A549 (cell line): ENCODE measurements at regions not wholly inside any gene's neighbourhood (a gene's known extent, or its start where the extent isn't known, plus 50 kb on each side); places are given as distances from the start of the nearest gene placed in this dataset.

ENCODE experiments used
- ATAC-seq, 2 experiments: fragments of 200-7000 bp in 1 of 2; fragments of >200 bp in 1 of 2; cut with Nextera tagmentation in 1 of 2; cut with Tn5 transposase in 1 of 2; 3 replicates each; pipeline versions ENCODE4 v1.8.0 to v1.9.1; 2018 to 2020; ENCODE audit warnings: mild to moderate bottlenecking in 1 of 2, moderate library complexity in 1 of 2
- CTCF ChIA-PET: fragments of 300-600 bp; sonication (Branson Sonifier 250); formaldehyde crosslinking; extraction: SDS; loops from one replicate; lab custom pipeline; 2021; ENCODE audit warnings: antibody characterized with exemption, inconsistent platforms; lab: Yijun Ruan, JAX
- POLR2A ChIA-PET: fragments of 350-600 bp; formaldehyde crosslinking; extraction: SDS; loops from one replicate; lab custom pipeline; 2021; ENCODE audit warnings: antibody characterized with exemption, inconsistent platforms; lab: Yijun Ruan, JAX
- DNase-seq, 2 experiments: peaks; one replicate each; pipeline versions ENCODE4 v3.0.0 to v3.0.0-alpha.2; 2011 to 2016; ENCODE audit warnings: low read depth in 1 of 2, low spot score in 1 of 2
- FAIRE-seq: peaks from 2 replicates; lab custom pipeline; 2011; peaks lifted over from hg19 to GRCh38; lab: Jason Lieb, UNC
- H3K27ac ChIP-seq, 2 experiments: fragments of >200 bp; sonication (Bioruptor Twin); formaldehyde crosslinking; 3 replicates each; pipeline ENCODE4 v1.5.1; 2016 to 2017
- H3K4me1 ChIP-seq: fragments of >200 bp; sonication (Bioruptor Twin); formaldehyde crosslinking; 3 replicates; pipeline ENCODE4 v1.6.1; 2016
- H3K4me2 ChIP-seq: fragments of >200 bp; sonication (Bioruptor Twin); formaldehyde crosslinking; 3 replicates; pipeline ENCODE4 v1.6.1; 2016
- H3K4me3 ChIP-seq: fragments of >200 bp; sonication (Bioruptor Twin); formaldehyde crosslinking; 3 replicates; pipeline ENCODE4 v1.5.1; 2016
- H3K9me3 ChIP-seq: fragments of >200 bp; sonication (Bioruptor Twin); formaldehyde crosslinking; 3 replicates; pipeline ENCODE4 v1.6.1; 2016
- BHLHE40 ChIP-seq: IDR thresholded peaks from 2 replicates; pipeline ENCODE4 v1.6.1; 2012; ENCODE audit warnings: low read depth, low read length, inconsistent platforms
- CBX2 ChIP-seq: fragments of 200-600 bp; sonication (generic); IDR thresholded peaks from 2 replicates; pipeline ENCODE4 v1.6.1; 2016; ENCODE audit warnings: low read depth, mild to moderate bottlenecking, borderline replicate concordance
- CBX8 ChIP-seq: fragments of 200-600 bp; sonication (generic); IDR thresholded peaks from 2 replicates; pipeline ENCODE4 v1.6.1; 2016
- CHD2 ChIP-seq: fragments of 150-350 bp; IDR thresholded peaks from 2 replicates; pipeline ENCODE4 v1.6.1; 2014; ENCODE audit warnings: low read length; ENCODE audit not compliant: partially characterized antibody
- EHMT2 ChIP-seq: fragments of 200-600 bp; sonication (generic); IDR thresholded peaks from 2 replicates; pipeline ENCODE4 v1.6.1; 2016; ENCODE audit warnings: antibody characterized with exemption, low read depth, mild to moderate bottlenecking, moderate library complexity
- EP300 ChIP-seq, 2 experiments: fragments of >200 bp; sonication (Bioruptor Twin); formaldehyde crosslinking; IDR thresholded peaks; 2 replicates in 1 of 2; 3 replicates in 1 of 2; pipeline ENCODE4 v1.6.1; 2016 to 2017
- ESRRA ChIP-seq: fragments of 150-350 bp; IDR thresholded peaks from 2 replicates; pipeline ENCODE4 v1.6.1; 2014; ENCODE audit warnings: mild to moderate bottlenecking, low read length, borderline replicate concordance
- GATA3 ChIP-seq: IDR thresholded peaks from 2 replicates; pipeline ENCODE4 v1.6.1; 2012; ENCODE audit warnings: borderline replicate concordance
- HDAC2 ChIP-seq: fragments of 200-600 bp; sonication (generic); IDR thresholded peaks from 2 replicates; pipeline ENCODE4 v1.6.1; 2016
- HOXA7 ChIP-seq: fragments of 250-450 bp; sonication (Bioruptor Pico); IDR thresholded peaks from 2 replicates; pipeline ENCODE4 v1.5.0; 2020; ENCODE audit warnings: mild to moderate bottlenecking, moderate library complexity
- HOXB13 ChIP-seq: fragments of 250-450 bp; sonication (Bioruptor Pico); IDR thresholded peaks from 2 replicates; pipeline ENCODE4 v1.5.0; 2020; ENCODE audit warnings: low read depth, mild to moderate bottlenecking, moderate library complexity
- JUN ChIP-seq, 2 experiments: fragments of >200 bp; sonication (Bioruptor Twin); formaldehyde crosslinking; IDR thresholded peaks; 2 replicates in 1 of 2; 3 replicates in 1 of 2; pipeline ENCODE4 v1.6.1; 2016 to 2017
- KDM1A ChIP-seq: fragments of 200-600 bp; sonication (generic); IDR thresholded peaks from 2 replicates; pipeline ENCODE4 v1.6.1; 2016; ENCODE audit warnings: low read depth, mild to moderate bottlenecking
- KDM5A ChIP-seq: fragments of 200-600 bp; sonication (generic); IDR thresholded peaks from 2 replicates; pipeline ENCODE4 v1.6.1; 2016; ENCODE audit warnings: antibody characterized with exemption, mild to moderate bottlenecking
- MAFK ChIP-seq: fragments of 450-650 bp; IDR thresholded peaks from 2 replicates; pipeline ENCODE4 v1.6.1; 2014; ENCODE audit not compliant: partially characterized antibody
- MAZ ChIP-seq: fragments of 150-350 bp; IDR thresholded peaks from 2 replicates; pipeline ENCODE4 v1.6.1; 2014; ENCODE audit warnings: antibody characterized with exemption, low read depth, low read length, borderline replicate concordance
- POLR2AphosphoS2 ChIP-seq: conservative IDR thresholded peaks from 2 replicates; pipeline ENCODE4 v1.6.1; 2012; ENCODE audit warnings: low read length, improper control_type of control experiment, inconsistent platforms
- RAD21 ChIP-seq, 2 experiments: fragments of >200 bp in 1 of 2; sonication (Bioruptor Twin) in 1 of 2; formaldehyde crosslinking in 1 of 2; IDR thresholded peaks in 1 of 2; conservative IDR thresholded peaks in 1 of 2; 2 replicates in 1 of 2; 3 replicates in 1 of 2; pipeline ENCODE4 v1.6.1; 2012 to 2018; ENCODE audit warnings: inconsistent platforms in 1 of 2
- RARB ChIP-seq: fragments of 250-450 bp; sonication (Bioruptor Pico); IDR thresholded peaks from 2 replicates; pipeline ENCODE4 v1.8.0; 2021; ENCODE audit warnings: mild to moderate bottlenecking, moderate library complexity
- RFX5 ChIP-seq: fragments of 450-650 bp; IDR thresholded peaks from 2 replicates; pipeline ENCODE4 v1.7.1; 2014; ENCODE audit warnings: antibody characterized with exemption, mild to moderate bottlenecking, moderate library complexity
- TFCP2L1 ChIP-seq: fragments of 250-450 bp; sonication (Bioruptor Pico); IDR thresholded peaks from 2 replicates; pipeline ENCODE4 v1.5.0; 2021; ENCODE audit warnings: mild to moderate bottlenecking
- ZFP36 ChIP-seq: fragments of 450-650 bp; IDR thresholded peaks from 2 replicates; pipeline ENCODE4 v1.6.1; 2014; ENCODE audit warnings: borderline replicate concordance; ENCODE audit not compliant: partially characterized antibody
- ZSCAN20 ChIP-seq: fragments of 250-450 bp; sonication (Bioruptor Pico); IDR thresholded peaks from 2 replicates; pipeline ENCODE4 v1.8.0; 2022; ENCODE audit warnings: mild to moderate bottlenecking, moderate library complexity
- WGBS: methylation state at CpG from one replicate; pipeline ENCODE4 v1.1.6; 2017; ENCODE audit errors: missing lambda C conversion rate; 5-methylcytosine and 5-hydroxymethylcytosine counted together
- TF ChIP-seq, protein P1 (sequence below): fragments of 150-350 bp; IDR thresholded peaks from 2 replicates; pipeline ENCODE4 v1.6.1; 2014; ENCODE audit warnings: low read depth, mild to moderate bottlenecking, low read length
- TF ChIP-seq, protein P2 (sequence below): fragments of 450-650 bp; IDR thresholded peaks from 2 replicates; pipeline ENCODE4 v1.6.1; 2014; ENCODE audit warnings: antibody characterized with exemption
- TF ChIP-seq, protein P3 (sequence below): IDR thresholded peaks from 2 replicates; pipeline ENCODE4 v1.6.1; 2012; ENCODE audit warnings: low read depth, borderline replicate concordance

DNA sequence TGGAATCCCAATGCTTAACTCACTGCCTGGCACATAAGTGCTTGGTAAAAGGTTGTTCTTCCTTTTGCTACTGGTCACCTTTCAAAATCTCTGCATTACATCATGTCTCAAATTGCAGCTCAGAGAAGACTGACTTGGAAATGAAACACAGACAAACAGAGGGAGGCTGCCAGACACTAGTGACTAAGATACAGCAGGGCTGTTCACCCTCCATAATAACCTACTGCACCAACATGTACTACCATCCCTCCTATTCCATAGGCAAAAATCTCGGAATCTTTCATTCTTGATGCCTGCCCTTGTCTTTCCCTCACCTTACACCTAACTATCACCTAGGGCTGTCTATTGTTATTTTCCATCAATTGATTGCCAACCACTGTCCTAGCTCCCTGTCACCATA, 502.3 kb upstream of the ADAMTS9 start:
- Histone ChIP-seq H3K4me1 (no peaks in the 10 kb centered on the region), H3K4me3 (no peak overlapping the region)
- no peak for FAIRE-seq
- WGBS, result 0% methylated on average over 1 of the region's 1 CpG
- TF ChIP-seq MAFK (no peak), ESRRA (no peak), MAZ (no peak), HOXB13 (CRISPR knock-in tag) (no peak), ZSCAN20 (CRISPR knock-in tag) (no peak), EP300 (IDR thresholded peaks at IDR 0.05) (no peak), JUN (IDR thresholded peaks at IDR 0.05) (no peak), KDM5A (no peak), HOXA7 (no peak)
- TF ChIP-seq, protein P1, sequence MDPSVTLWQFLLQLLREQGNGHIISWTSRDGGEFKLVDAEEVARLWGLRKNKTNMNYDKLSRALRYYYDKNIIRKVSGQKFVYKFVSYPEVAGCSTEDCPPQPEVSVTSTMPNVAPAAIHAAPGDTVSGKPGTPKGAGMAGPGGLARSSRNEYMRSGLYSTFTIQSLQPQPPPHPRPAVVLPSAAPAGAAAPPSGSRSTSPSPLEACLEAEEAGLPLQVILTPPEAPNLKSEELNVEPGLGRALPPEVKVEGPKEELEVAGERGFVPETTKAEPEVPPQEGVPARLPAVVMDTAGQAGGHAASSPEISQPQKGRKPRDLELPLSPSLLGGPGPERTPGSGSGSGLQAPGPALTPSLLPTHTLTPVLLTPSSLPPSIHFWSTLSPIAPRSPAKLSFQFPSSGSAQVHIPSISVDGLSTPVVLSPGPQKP, result no peak
- TF ChIP-seq, all 56 proteins: peak for 0
- Histone ChIP-seq H3K9me3 (no peaks in the 10 kb centered on the region), H3K4me2 (no peak overlapping the region), H3K27ac (no peak overlapping the region)
- DNase-seq (no peak), ATAC-seq (no peak)
- ChIA-PET CTCF (interaction anchor here (1.2 kb wide), 1 partner anchor 19 kb away, joined by 3 read pairs; no protein-coding TSS in a partner anchor), POLR2A (no interaction called here)

DNA sequence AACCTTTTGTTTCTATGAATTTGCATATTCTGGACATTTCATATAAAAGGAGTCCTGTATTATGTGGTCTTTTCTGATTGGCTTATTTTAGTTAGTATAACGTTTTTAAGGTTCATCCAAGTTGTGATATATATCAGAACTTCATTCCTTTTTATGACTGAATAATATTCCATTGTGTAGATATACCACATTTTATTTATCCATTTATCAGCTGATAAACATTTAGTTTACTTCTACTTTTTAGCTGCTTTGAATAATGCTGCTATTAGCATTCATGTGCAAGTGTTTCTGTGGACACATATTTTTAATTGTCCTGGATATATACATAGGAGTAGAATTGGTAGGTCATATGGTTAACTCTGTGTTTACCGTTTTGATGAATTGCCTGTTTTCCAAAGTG, 498.5 kb upstream of the ADAMTS9 start:
- TF ChIP-seq ZFP36, result no peak
- TF ChIP-seq CHD2, result no peak
- TF ChIP-seq KDM1A, result no peak
- TF ChIP-seq TFCP2L1 (CRISPR knock-in tag), result no peak
- TF ChIP-seq GATA3, result no peak
- no peak for TF ChIP-seq RARB (CRISPR knock-in tag)
- TF ChIP-seq EHMT2, result no peak
- TF ChIP-seq, protein P2, sequence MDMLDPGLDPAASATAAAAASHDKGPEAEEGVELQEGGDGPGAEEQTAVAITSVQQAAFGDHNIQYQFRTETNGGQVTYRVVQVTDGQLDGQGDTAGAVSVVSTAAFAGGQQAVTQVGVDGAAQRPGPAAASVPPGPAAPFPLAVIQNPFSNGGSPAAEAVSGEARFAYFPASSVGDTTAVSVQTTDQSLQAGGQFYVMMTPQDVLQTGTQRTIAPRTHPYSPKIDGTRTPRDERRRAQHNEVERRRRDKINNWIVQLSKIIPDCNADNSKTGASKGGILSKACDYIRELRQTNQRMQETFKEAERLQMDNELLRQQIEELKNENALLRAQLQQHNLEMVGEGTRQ, result no peak
- TF ChIP-seq POLR2AphosphoS2, result no peak
- no peak for TF ChIP-seq RFX5
- no peak for TF ChIP-seq RAD21 (conservative IDR thresholded peaks at IDR 0.05 in 1 of 2, IDR thresholded peaks at IDR 0.05 in 1 of 2)
- TF ChIP-seq HDAC2, result no peak
- no peak for TF ChIP-seq CBX8
- no peak for TF ChIP-seq BHLHE40
- no peak for TF ChIP-seq CBX2
- TF ChIP-seq, protein P1, result no peak
- no peak for TF ChIP-seq MAZ
- TF ChIP-seq, protein P3, sequence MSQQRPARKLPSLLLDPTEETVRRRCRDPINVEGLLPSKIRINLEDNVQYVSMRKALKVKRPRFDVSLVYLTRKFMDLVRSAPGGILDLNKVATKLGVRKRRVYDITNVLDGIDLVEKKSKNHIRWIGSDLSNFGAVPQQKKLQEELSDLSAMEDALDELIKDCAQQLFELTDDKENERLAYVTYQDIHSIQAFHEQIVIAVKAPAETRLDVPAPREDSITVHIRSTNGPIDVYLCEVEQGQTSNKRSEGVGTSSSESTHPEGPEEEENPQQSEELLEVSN, result no peak
- TF ChIP-seq HOXA7, result no peak
- POLR2A ChIA-PET, result no interaction called here
- Histone ChIP-seq H3K4me3 (no peak overlapping the region), H3K9me3 (no peaks in the 10 kb centered on the region), H3K27ac (no peak overlapping the region), H3K4me1 (no peaks in the 10 kb centered on the region), H3K4me2 (no peak overlapping the region)
- WGBS, result 2% methylated on average over 2 of the region's 2 CpGs
- ATAC-seq, result no peak
- no peak for FAIRE-seq
- CTCF ChIA-PET, result no interaction called here
- no peak for DNase-seq
